AG09309 (cell line): ENCODE measurements at regions not wholly inside any gene's neighbourhood (a gene's known extent, or its start where the extent isn't known, plus 50 kb on each side); places are given as distances from the start of the nearest gene placed in this dataset.

Experiments used
- DNase-seq: peaks from one replicate; pipeline ENCODE4 v3.0.0-alpha.2; 2010; ENCODE audit warnings: low read depth
- H3K4me3 ChIP-seq: 2 replicates; pipeline ENCODE4 v1.5.1; 2011; ENCODE audit warnings: mild to moderate bottlenecking, low read depth, low read length, moderate library complexity; ENCODE audit not compliant: control insufficient read depth
- CTCF ChIP-seq: IDR thresholded peaks from 2 replicates; pipeline ENCODE4 v1.5.1; 2011; ENCODE audit warnings: mild to moderate bottlenecking, low read depth, low read length, inconsistent platforms; ENCODE audit not compliant: insufficient read depth, control insufficient read depth; ENCODE audit errors: missing control alignments

- no peak for DNase-seq
- H3K4me3 ChIP-seq, result no peak overlapping the region
- no peak for TF ChIP-seq CTCF
Observed at GRCh38 chr10:88172159-88172558, 308.7 kb downstream of the PTEN start.

GRCh38 chr10:88174391-88174790 is 311.0 kb downstream of the PTEN start:
- H3K4me3 ChIP-seq, result no peak overlapping the region
- no peak for DNase-seq
- TF ChIP-seq CTCF, result no peak

GRCh38 chr10:88178758-88179157 is 315.3 kb downstream of the PTEN start:
- no peak for DNase-seq
- no peak overlapping the region for H3K4me3 ChIP-seq
- no peak for TF ChIP-seq CTCF

GRCh38 chr10:88179831-88180230 is 316.4 kb downstream of the PTEN start:
- DNase-seq, result no peak
- no peak overlapping the region for H3K4me3 ChIP-seq
- no peak for TF ChIP-seq CTCF

- no peak for DNase-seq
- no peak overlapping the region for H3K4me3 ChIP-seq
- TF ChIP-seq CTCF, result no peak
Observed at GRCh38 chr10:88181902-88182600, 318.6 kb downstream of the PTEN start.

GRCh38 chr10:88182601-88182930 is 319.1 kb downstream of the PTEN start:
- TF ChIP-seq CTCF, result no peak

More at GRCh38 chr10:88182601-88182930, 319.1 kb downstream of the PTEN start:
- no peak for DNase-seq
- H3K4me3 ChIP-seq, result no peak overlapping the region
